ENCODE measurements at regions not wholly inside any gene's neighbourhood (a gene's known extent, or its start where the extent isn't known, plus 50 kb on each side); places are given as distances from the start of the nearest gene placed in this dataset.
"Not testable (repeated sequence)": the region's sequence is repeated elsewhere in the genome, so short reads cannot be mapped to it uniquely, and the experiment has no call there.

- no peak for DNase-seq
Observed at GRCh38 chr4:19119904-19120560, 1098.5 kb upstream of the LCORL start.

GRCh38 chr4:19117022-19117421 lies 1095.5 kb upstream of the LCORL start:
- DNase-seq: no peak

- no peak for DNase-seq
Observed at GRCh38 chr4:19104176-19104575, 1082.6 kb upstream of the LCORL start.

- no peak for DNase-seq
Observed at GRCh38 chr4:19095491-19096046, 1074.0 kb upstream of the LCORL start.

- DNase-seq: no peak
Observed at GRCh38 chr4:19093951-19094350, 1072.4 kb upstream of the LCORL start.

- DNase-seq: no peak
Observed at GRCh38 chr4:19092797-19093196, 1071.2 kb upstream of the LCORL start.

- DNase-seq: no peak
Observed at GRCh38 chr4:19074036-19074435, 1052.5 kb upstream of the LCORL start.

GRCh38 chr4:19063662-19064061 lies 1042.1 kb upstream of the LCORL start:
- no peak for DNase-seq

- no peak for DNase-seq
Observed at GRCh38 chr4:19054916-19055315, 1033.4 kb upstream of the LCORL start.

GRCh38 chr4:19051831-19052230 lies 1030.3 kb upstream of the LCORL start:
- DNase-seq: no peak

- no peak for DNase-seq
Observed at GRCh38 chr4:19047279-19047880, 1025.8 kb upstream of the LCORL start.

- no peak for DNase-seq
Observed at GRCh38 chr4:19039816-19040215, 1018.3 kb upstream of the LCORL start.

GRCh38 chr4:19038231-19038630 lies 1016.7 kb upstream of the LCORL start:
- DNase-seq: no peak

- DNase-seq: no peak
Observed at GRCh38 chr4:19033816-19034733, 1012.5 kb upstream of the LCORL start.

GRCh38 chr4:19030536-19030935 lies 1009.0 kb upstream of the LCORL start:
- no peak for DNase-seq

- DNase-seq: no peak
Observed at GRCh38 chr4:19030048-19030447, 1008.5 kb upstream of the LCORL start.

- no peak for DNase-seq
Observed at GRCh38 chr4:19026281-19026680, 1004.7 kb upstream of the LCORL start.

GRCh38 chr4:19025031-19025430 lies 1003.5 kb upstream of the LCORL start:
- no peak for DNase-seq

GRCh38 chr4:19024047-19024446 lies 1002.5 kb upstream of the LCORL start:
- DNase-seq: no peak

GRCh38 chr4:19021617-19022016 lies 1000.1 kb upstream of the LCORL start:
- no peak for DNase-seq

GRCh38 chr4:19016550-19016949 lies 995.0 kb upstream of the LCORL start:
- not testable (repeated sequence) for DNase-seq

- DNase-seq: no peak
Observed at GRCh38 chr4:19014594-19014993, 993.0 kb upstream of the LCORL start.

GRCh38 chr4:19010761-19011160 lies 989.2 kb upstream of the LCORL start:
- DNase-seq: no peak

GRCh38 chr4:19009881-19010280 lies 988.3 kb upstream of the LCORL start:
- DNase-seq: no peak
